SK-N-MC (cell line): ENCODE measurements at regions not wholly inside any gene's neighbourhood (a gene's known extent, or its start where the extent isn't known, plus 50 kb on each side); places are given as distances from the start of the nearest gene placed in this dataset.
"Not testable (repeated sequence)": the region's sequence is repeated elsewhere in the genome, so short reads cannot be mapped to it uniquely, and the experiment has no call there.

Experiments used
- EZH2 ChIP-seq: fragments of 200-600 bp; sonication (generic); IDR thresholded peaks from one replicate; pipeline ENCODE4 v1.6.1; 2017; ENCODE audit warnings: antibody characterized with exemption
- POLR2AphosphoS5 ChIP-seq: IDR thresholded peaks from 2 replicates; pipeline ENCODE4 v1.6.1; 2012; ENCODE audit warnings: mild to moderate bottlenecking, low read depth, low read length, borderline replicate concordance

GRCh38 chr15:96491700-96492644 is 161.5 kb downstream of the NR2F2 start:
- TF ChIP-seq POLR2AphosphoS5, EZH2: not testable (repeated sequence)
